ENCODE measurements at regions not wholly inside any gene's neighbourhood (a gene's known extent, or its start where the extent isn't known, plus 50 kb on each side); places are given as distances from the start of the nearest gene placed in this dataset.

DNA sequence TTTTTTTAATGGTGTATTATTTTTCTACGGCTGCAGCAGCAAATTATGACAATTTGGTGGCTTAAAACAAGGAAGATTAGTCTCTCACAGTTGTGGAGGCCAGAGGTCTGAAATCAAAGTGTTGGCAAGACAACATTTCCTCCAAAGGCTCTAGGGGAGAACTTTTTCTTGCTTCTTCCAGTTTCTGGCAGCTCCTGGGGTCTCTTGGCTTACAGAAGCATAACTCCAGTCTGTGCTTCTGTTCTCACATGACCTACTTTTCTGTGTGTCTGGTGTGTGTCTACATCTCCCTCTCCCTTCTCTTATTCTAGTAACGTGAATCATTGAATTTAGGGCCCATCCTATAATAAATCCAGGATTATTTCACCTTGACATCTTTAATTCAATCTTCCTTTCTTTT is 551.9 kb upstream of the LUZP2 start:
- TF ChIP-seq, protein P1, sequence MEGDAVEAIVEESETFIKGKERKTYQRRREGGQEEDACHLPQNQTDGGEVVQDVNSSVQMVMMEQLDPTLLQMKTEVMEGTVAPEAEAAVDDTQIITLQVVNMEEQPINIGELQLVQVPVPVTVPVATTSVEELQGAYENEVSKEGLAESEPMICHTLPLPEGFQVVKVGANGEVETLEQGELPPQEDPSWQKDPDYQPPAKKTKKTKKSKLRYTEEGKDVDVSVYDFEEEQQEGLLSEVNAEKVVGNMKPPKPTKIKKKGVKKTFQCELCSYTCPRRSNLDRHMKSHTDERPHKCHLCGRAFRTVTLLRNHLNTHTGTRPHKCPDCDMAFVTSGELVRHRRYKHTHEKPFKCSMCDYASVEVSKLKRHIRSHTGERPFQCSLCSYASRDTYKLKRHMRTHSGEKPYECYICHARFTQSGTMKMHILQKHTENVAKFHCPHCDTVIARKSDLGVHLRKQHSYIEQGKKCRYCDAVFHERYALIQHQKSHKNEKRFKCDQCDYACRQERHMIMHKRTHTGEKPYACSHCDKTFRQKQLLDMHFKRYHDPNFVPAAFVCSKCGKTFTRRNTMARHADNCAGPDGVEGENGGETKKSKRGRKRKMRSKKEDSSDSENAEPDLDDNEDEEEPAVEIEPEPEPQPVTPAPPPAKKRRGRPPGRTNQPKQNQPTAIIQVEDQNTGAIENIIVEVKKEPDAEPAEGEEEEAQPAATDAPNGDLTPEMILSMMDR (IDR thresholded peaks at IDR 0.05; ENCODE audit: insufficient read depth, low read length, poor library complexity, severe bottlenecking): no peak
- no peak for DNase-seq (ENCODE audit: extremely low read depth, insufficient read length)
- H3K36me3 ChIP-seq (ENCODE audit: control insufficient read depth, insufficient read depth, low read length): no peaks in the 10 kb centered on the region
- H3K27me3 ChIP-seq (replicated peaks; ENCODE audit: control insufficient read depth, insufficient read depth, low read length): no peaks in the 10 kb centered on the region
- no peak overlapping the region for H3K4me3 ChIP-seq (replicated peaks; ENCODE audit: low read depth, low read length)

DNA sequence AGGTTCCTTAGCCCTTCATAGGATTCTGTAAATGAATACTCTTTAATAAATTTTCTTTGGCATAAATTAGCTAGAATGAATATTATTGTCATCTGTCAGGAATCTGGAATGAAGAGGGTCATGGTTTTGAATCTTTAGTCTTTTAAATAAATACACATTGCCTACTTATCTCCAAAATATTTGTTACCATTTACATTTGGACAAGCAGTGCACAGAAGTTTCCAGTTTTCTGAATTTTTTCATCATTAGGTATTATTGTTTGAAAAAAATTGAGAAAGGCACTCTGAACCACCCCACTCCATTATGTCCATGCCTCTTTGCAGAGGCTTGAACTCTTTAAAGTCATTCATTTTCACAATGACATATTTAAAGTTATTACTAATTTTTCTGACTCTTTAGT is 549.0 kb upstream of the LUZP2 start:
- TF ChIP-seq, protein P1 (IDR thresholded peaks at IDR 0.05; ENCODE audit: insufficient read depth, low read length, poor library complexity, severe bottlenecking): no peak
- Histone ChIP-seq H3K4me3 (replicated peaks; ENCODE audit: low read depth, low read length) (no peak overlapping the region), H3K27me3 (replicated peaks; ENCODE audit: control insufficient read depth, insufficient read depth, low read length) (no peaks in the 10 kb centered on the region), H3K36me3 (ENCODE audit: control insufficient read depth, insufficient read depth, low read length) (no peaks in the 10 kb centered on the region)
- no peak for DNase-seq (ENCODE audit: extremely low read depth, insufficient read length)

- TF ChIP-seq, protein P1 (IDR thresholded peaks at IDR 0.05; ENCODE audit: insufficient read depth, low read length, poor library complexity, severe bottlenecking): no peak
- Histone ChIP-seq H3K27me3 (replicated peaks; ENCODE audit: control insufficient read depth, insufficient read depth, low read length) (no peaks in the 10 kb centered on the region), H3K36me3 (ENCODE audit: control insufficient read depth, insufficient read depth, low read length) (no peaks in the 10 kb centered on the region), H3K4me3 (replicated peaks; ENCODE audit: low read depth, low read length) (no peak overlapping the region)
- no peak for DNase-seq (ENCODE audit: extremely low read depth, insufficient read length)
Measured at GRCh38 chr11:23948851-23949250, 548.0 kb upstream of the LUZP2 start.

- no peaks in the 10 kb centered on the region for H3K27me3 ChIP-seq (replicated peaks; ENCODE audit: control insufficient read depth, insufficient read depth, low read length)
- no peak for DNase-seq (ENCODE audit: extremely low read depth, insufficient read length)
- TF ChIP-seq, protein P1 (IDR thresholded peaks at IDR 0.05; ENCODE audit: insufficient read depth, low read length, poor library complexity, severe bottlenecking): no peak
Measured at GRCh38 chr11:23953951-23954710, 542.7 kb upstream of the LUZP2 start.

DNA sequence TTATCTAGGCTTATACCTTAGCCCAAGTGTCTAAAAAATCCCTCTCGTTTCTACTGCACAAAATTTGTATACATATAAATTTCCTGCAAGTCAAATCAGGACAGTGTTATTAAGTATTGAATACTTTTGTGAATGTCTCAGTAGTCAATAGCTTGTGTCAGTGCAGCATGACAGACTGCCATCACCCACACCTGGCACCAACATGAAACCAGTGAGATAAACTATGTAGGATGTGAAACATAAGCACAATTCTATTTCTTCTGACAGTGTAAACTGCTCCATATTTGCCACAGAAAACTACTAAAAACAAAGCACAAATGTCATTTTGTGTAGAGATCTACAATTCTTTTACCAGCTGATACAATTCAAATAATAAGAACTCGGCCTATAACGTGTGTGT is 542.1 kb upstream of the LUZP2 start:
- H3K36me3 ChIP-seq (ENCODE audit: control insufficient read depth, insufficient read depth, low read length): no peaks in the 10 kb centered on the region
- no peaks in the 10 kb centered on the region for H3K27me3 ChIP-seq (replicated peaks; ENCODE audit: control insufficient read depth, insufficient read depth, low read length)
- H3K4me3 ChIP-seq (replicated peaks; ENCODE audit: low read depth, low read length): no peak overlapping the region
- TF ChIP-seq, protein P1 (IDR thresholded peaks at IDR 0.05; ENCODE audit: insufficient read depth, low read length, poor library complexity, severe bottlenecking): no peak
- DNase-seq (ENCODE audit: extremely low read depth, insufficient read length): no peak

More at GRCh38 chr11:23953951-23954710, 542.7 kb upstream of the LUZP2 start:
- no peak overlapping the region for H3K4me3 ChIP-seq (replicated peaks; ENCODE audit: low read depth, low read length)
- no peaks in the 10 kb centered on the region for H3K36me3 ChIP-seq (ENCODE audit: control insufficient read depth, insufficient read depth, low read length)

Data from GM06990 (cell line).